MG63 (cell line): ENCODE measurements at regions not wholly inside any gene's neighbourhood (a gene's known extent, or its start where the extent isn't known, plus 50 kb on each side); places are given as distances from the start of the nearest gene placed in this dataset.

Experiments used
- DNase-seq: peaks from one replicate; pipeline ENCODE4 v3.0.0-alpha.2; 2020
- H3K27me3 ChIP-seq: fragments of 250-450 bp; sonication (Bioruptor Pico); 2 replicates; pipeline ENCODE4 v1.5.1; 2020; ENCODE audit warnings: mild to moderate bottlenecking, moderate library complexity
- H3K36me3 ChIP-seq: fragments of 250-450 bp; sonication (Bioruptor Pico); 2 replicates; pipeline ENCODE4 v1.5.1; 2020; ENCODE audit warnings: mild to moderate bottlenecking, moderate library complexity
- H3K4me3 ChIP-seq: fragments of 250-450 bp; sonication (Bioruptor Pico); 2 replicates; pipeline ENCODE4 v1.5.1; 2020; ENCODE audit warnings: mild to moderate bottlenecking, moderate library complexity
- H3K9me3 ChIP-seq: fragments of 250-450 bp; sonication (Bioruptor Pico); 2 replicates; pipeline ENCODE4 v1.5.1; 2020; ENCODE audit warnings: mild to moderate bottlenecking, moderate library complexity

GRCh38 chr18:46338205-46338604 lies 234.0 kb downstream of the HAUS1 start:
- DNase-seq: no peak
- no peaks in the 10 kb centered on the region for H3K36me3 ChIP-seq
- no peaks in the 10 kb centered on the region for H3K27me3 ChIP-seq
- H3K4me3 ChIP-seq: no peak overlapping the region
- no peaks in the 10 kb centered on the region for H3K9me3 ChIP-seq

GRCh38 chr18:46338766-46339165 lies 234.6 kb downstream of the HAUS1 start:
- H3K4me3 ChIP-seq: no peak overlapping the region
- H3K27me3 ChIP-seq: no peaks in the 10 kb centered on the region
- DNase-seq: no peak
- H3K9me3 ChIP-seq: no peaks in the 10 kb centered on the region
- no peaks in the 10 kb centered on the region for H3K36me3 ChIP-seq

GRCh38 chr18:46340716-46341115 lies 236.5 kb downstream of the HAUS1 start:
- no peaks in the 10 kb centered on the region for H3K9me3 ChIP-seq
- H3K4me3 ChIP-seq: no peak overlapping the region
- no peaks in the 10 kb centered on the region for H3K27me3 ChIP-seq
- DNase-seq: no peak
- H3K36me3 ChIP-seq: no peaks in the 10 kb centered on the region

- DNase-seq: no peak
- H3K36me3 ChIP-seq: no peaks in the 10 kb centered on the region
- no peaks in the 10 kb centered on the region for H3K27me3 ChIP-seq
- H3K9me3 ChIP-seq: no peaks in the 10 kb centered on the region
- no peak overlapping the region for H3K4me3 ChIP-seq
Measured at GRCh38 chr18:46341986-46342525, 237.9 kb downstream of the HAUS1 start.

- H3K27me3 ChIP-seq: no peaks in the 10 kb centered on the region
Measured at GRCh38 chr18:46343456-46343855, 239.3 kb downstream of the HAUS1 start.

GRCh38 chr18:46343931-46344372 lies 239.8 kb downstream of the HAUS1 start:
- Histone ChIP-seq H3K9me3 (no peaks in the 10 kb centered on the region), H3K4me3 (no peak overlapping the region), H3K27me3 (no peaks in the 10 kb centered on the region), H3K36me3 (no peaks in the 10 kb centered on the region)
- no peak for DNase-seq

More at GRCh38 chr18:46343456-46343855, 239.3 kb downstream of the HAUS1 start:
- Histone ChIP-seq H3K9me3 (no peaks in the 10 kb centered on the region), H3K36me3 (no peaks in the 10 kb centered on the region), H3K4me3 (no peak overlapping the region)
- no peak for DNase-seq

- H3K4me3 ChIP-seq: no peak overlapping the region
- no peaks in the 10 kb centered on the region for H3K9me3 ChIP-seq
- no peaks in the 10 kb centered on the region for H3K27me3 ChIP-seq
- no peak for DNase-seq
- H3K36me3 ChIP-seq: no peaks in the 10 kb centered on the region
Measured at GRCh38 chr18:46344416-46345180, 240.4 kb downstream of the HAUS1 start.

- no peak for DNase-seq
- Histone ChIP-seq H3K9me3 (no peaks in the 10 kb centered on the region), H3K27me3 (no peaks in the 10 kb centered on the region), H3K4me3 (no peak overlapping the region), H3K36me3 (no peaks in the 10 kb centered on the region)
Measured at GRCh38 chr18:46345181-46345465, 240.9 kb downstream of the HAUS1 start.

GRCh38 chr18:46346213-46346612 lies 242.0 kb downstream of the HAUS1 start:
- no peak for DNase-seq
- Histone ChIP-seq H3K36me3 (no peaks in the 10 kb centered on the region), H3K27me3 (no peaks in the 10 kb centered on the region), H3K4me3 (no peak overlapping the region), H3K9me3 (no peaks in the 10 kb centered on the region)

GRCh38 chr18:46346896-46347630 lies 242.9 kb downstream of the HAUS1 start:
- no peak for DNase-seq
- Histone ChIP-seq H3K9me3 (no peaks in the 10 kb centered on the region), H3K4me3 (no peak overlapping the region)

GRCh38 chr18:46350598-46351159 lies 246.5 kb downstream of the HAUS1 start:
- Histone ChIP-seq H3K4me3 (no peak overlapping the region), H3K36me3 (no peaks in the 10 kb centered on the region), H3K27me3 (no peaks in the 10 kb centered on the region), H3K9me3 (no peaks in the 10 kb centered on the region)
- no peak for DNase-seq

More at GRCh38 chr18:46346896-46347630, 242.9 kb downstream of the HAUS1 start:
- Histone ChIP-seq H3K36me3 (no peaks in the 10 kb centered on the region), H3K27me3 (no peaks in the 10 kb centered on the region)

- DNase-seq: no peak
- Histone ChIP-seq H3K9me3 (no peaks in the 10 kb centered on the region), H3K36me3 (no peaks in the 10 kb centered on the region), H3K27me3 (no peaks in the 10 kb centered on the region), H3K4me3 (no peak overlapping the region)
Measured at GRCh38 chr18:46352520-46353250, 248.5 kb downstream of the HAUS1 start.

GRCh38 chr18:46353460-46353859 lies 249.3 kb downstream of the HAUS1 start:
- H3K36me3 ChIP-seq: no peaks in the 10 kb centered on the region
- H3K9me3 ChIP-seq: no peaks in the 10 kb centered on the region
- H3K4me3 ChIP-seq: no peak overlapping the region
- H3K27me3 ChIP-seq: no peaks in the 10 kb centered on the region
- DNase-seq: no peak

- DNase-seq: no peak
- Histone ChIP-seq H3K27me3 (no peaks in the 10 kb centered on the region), H3K36me3 (no peaks in the 10 kb centered on the region), H3K4me3 (no peak overlapping the region), H3K9me3 (no peaks in the 10 kb centered on the region)
Measured at GRCh38 chr18:46356278-46357033, 252.3 kb downstream of the HAUS1 start.

- no peaks in the 10 kb centered on the region for H3K27me3 ChIP-seq
- H3K4me3 ChIP-seq: no peak overlapping the region
- no peak for DNase-seq
Measured at GRCh38 chr18:46360102-46360699, 256.0 kb downstream of the HAUS1 start.

GRCh38 chr18:46360866-46361265 lies 256.7 kb downstream of the HAUS1 start:
- H3K9me3 ChIP-seq: no peaks in the 10 kb centered on the region
- no peaks in the 10 kb centered on the region for H3K27me3 ChIP-seq
- no peak overlapping the region for H3K4me3 ChIP-seq
- DNase-seq: no peak
- no peaks in the 10 kb centered on the region for H3K36me3 ChIP-seq

More at GRCh38 chr18:46360102-46360699, 256.0 kb downstream of the HAUS1 start:
- H3K36me3 ChIP-seq: no peaks in the 10 kb centered on the region
- H3K9me3 ChIP-seq: no peaks in the 10 kb centered on the region
